Stimulated activated CD4-positive, alpha-beta T cell treated with anti-CD3 and anti-CD28 coated beads, TNF-alpha, amount 100 ng/mL, for 1 hour (primary cell): ENCODE measurements at regions not wholly inside any gene's neighbourhood (a gene's known extent, or its start where the extent isn't known, plus 50 kb on each side); places are given as distances from the start of the nearest gene placed in this dataset.
"Not testable (repeated sequence)": the region's sequence is repeated elsewhere in the genome, so short reads cannot be mapped to it uniquely, and the experiment has no call there.

Source experiments
- DNase-seq, 3 donors: peaks; one replicate each; pipeline ENCODE4 v3.0.0-alpha.2; 2020; ENCODE audit warnings: low read depth in 3 of 3, low spot score in 1 of 3

DNA sequence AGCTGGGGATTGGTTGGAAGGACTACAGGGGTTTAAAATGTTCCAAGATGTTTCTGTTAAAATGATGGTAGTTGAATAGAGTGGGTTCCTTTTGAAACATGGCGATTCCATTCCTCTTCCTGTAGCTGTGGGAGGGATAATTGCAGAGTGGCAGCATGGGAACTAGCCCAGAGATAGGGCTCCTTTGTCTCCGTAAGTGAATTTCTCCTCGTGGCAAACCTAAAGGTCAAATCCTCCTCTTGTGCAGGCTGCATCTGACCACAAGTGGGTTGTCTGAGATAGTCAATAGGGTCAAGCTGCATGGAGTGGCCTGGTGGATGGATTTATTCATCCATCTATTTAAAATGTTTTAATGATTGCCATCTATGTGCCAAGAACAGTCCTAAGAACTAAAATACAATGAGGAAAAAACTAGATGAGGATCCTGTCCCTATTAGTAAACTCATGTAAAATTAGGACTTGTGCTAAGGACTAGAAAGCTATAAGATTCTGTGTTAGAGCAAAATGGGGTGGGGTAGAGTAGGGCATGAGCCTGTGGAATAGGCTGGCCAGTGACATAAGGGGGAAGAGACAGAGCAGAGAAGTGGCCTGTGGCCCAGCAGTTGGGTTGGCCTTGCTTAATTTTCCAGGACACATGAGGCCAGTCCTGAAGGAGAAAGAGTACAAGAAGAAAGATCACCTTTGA is 89.1 kb upstream of the IVNS1ABP start:
- no peak for DNase-seq

GRCh38 chr1:185404907-185405568 is 88.0 kb upstream of the IVNS1ABP start:
- no peak for DNase-seq

DNA sequence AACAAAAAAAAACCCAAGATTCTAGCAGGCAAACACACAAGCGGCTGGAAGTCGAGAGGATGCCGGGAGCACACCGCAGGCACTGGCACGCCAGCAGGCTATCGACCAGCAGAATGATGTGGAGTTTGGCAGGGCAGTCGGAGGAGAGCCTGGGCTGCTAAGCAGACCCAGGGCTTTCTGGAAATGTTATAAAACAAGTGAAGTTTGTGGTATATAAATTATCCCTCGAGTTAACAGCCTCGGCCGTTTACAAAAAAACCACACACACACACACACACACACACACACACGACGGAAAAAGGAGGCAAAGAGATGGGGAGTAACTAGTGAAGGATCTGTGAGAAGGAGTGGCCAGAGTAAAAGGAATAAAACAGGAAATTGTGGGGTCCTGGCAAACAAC is 87.2 kb upstream of the IVNS1ABP start:
- no peak for DNase-seq

GRCh38 chr1:185402930-185403329 is 85.9 kb upstream of the IVNS1ABP start:
- no peak for DNase-seq

DNA sequence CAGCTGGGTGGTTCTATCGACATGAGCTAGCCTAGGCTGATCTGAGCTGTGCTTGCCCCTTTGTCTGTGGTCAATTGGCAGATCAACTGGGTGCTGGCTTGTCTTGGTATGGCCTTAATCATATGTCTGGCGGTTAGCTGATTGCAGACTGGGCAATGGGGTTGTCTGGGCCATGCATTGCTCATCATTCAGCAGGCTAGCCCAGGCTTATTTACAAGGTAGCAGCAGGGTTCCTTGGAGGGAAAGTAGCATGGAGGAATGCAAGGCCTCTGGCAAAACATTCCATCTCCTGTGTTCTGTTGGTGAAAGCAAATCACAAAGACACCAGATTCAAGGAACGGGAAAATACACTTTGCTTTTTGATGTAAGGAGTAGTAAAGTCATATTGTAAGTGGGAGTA is 84.0 kb upstream of the IVNS1ABP start:
- DNase-seq, result no peak

GRCh38 chr1:185400052-185400451 is 83.0 kb upstream of the IVNS1ABP start:
- DNase-seq, result no peak

GRCh38 chr1:185398599-185398998 is 81.6 kb upstream of the IVNS1ABP start:
- no peak for DNase-seq

DNA sequence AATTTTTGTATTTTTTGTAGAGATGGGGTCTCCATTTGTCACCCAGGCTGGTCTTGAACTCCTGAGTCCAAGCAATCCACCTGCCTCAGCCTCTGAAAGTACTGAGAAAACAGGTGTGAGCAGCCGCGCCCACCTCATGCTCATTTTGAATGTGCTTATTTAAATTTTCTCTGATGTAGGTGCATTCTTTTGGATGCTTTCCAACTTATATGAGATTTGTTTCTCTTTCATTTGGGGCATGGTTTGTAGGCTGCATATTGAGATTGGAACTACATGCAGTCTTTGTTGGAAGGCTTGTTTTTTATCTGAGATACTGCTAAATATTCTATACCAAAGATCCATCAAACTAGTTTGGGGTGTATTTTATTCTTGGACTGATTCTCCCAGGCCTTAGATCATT is 81.0 kb upstream of the IVNS1ABP start:
- no peak for DNase-seq

DNA sequence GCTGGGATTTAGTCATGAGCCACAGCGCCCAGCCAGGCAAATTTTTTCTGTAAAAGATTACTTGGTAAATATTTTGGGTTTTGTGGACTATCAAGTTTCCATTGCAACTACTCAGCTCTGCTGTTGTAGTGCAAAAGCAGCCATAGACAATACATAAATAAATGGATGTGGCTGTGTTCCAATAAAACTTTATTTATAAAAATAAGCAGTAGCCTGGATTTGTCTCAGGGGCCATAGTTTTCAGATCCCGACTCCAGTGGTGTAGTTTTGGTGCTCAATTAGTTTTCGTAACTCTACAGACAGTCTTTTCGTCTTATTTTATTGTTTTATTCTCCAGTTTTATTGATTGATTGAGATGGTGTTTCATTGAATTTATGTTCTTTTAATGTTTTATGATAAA is 80.1 kb upstream of the IVNS1ABP start:
- DNase-seq, result no peak

DNA sequence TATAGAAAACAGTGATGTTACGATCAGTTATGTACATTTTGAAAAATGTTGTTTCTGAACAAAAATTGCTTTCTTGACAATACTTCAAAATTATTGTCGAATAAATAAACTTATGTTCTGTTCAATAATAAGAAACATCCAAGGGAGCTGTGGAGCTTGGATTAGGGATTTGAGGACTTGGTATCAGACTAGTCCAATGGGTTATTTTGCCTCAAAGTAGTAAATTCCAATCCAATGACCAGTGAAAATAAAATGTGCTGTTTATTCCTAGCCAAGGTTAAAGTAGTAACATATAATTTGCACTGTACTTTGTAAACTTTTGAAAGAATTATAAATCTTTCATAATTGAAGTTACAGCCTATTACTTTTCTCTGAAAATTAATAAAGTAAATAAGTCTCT is 79.1 kb upstream of the IVNS1ABP start:
- no peak for DNase-seq

DNA sequence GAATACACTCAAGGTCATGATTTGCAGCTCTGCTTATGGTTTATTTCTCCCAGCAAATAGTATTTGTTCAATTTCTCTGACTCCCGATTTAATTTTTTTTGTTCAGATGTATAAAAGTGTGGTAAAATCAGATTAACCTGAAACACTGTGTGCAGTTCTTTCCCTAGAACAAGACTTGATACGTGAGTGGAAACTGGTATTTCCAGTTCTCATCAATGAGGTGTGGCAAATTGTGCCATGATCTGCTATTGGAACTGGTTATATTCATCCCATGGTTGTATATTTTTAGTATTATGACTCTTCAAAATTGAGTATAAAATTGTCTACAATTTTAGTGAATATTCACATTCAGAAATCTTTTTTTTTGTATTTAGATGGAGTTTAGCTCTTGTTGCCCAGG is 76.8 kb upstream of the IVNS1ABP start:
- DNase-seq, result no peak

DNA sequence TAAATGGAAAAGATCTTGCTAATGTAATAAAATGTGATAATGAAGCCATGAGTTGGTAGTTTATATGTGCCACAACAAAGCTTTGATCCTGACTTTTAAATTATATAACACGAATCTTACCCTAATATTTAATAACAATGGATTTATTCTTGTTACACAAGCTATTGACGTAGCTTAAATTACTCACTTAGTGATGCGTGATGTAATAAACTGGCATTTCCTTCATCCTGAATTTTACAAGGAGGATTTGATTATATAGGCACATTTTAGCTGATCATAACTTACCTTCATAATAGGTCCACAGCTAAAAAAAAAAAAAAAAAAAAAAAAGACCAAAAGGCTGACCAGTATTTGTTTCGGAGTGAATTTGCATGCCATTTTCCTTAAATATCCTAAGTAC is 76.2 kb upstream of the IVNS1ABP start:
- no peak for DNase-seq

DNA sequence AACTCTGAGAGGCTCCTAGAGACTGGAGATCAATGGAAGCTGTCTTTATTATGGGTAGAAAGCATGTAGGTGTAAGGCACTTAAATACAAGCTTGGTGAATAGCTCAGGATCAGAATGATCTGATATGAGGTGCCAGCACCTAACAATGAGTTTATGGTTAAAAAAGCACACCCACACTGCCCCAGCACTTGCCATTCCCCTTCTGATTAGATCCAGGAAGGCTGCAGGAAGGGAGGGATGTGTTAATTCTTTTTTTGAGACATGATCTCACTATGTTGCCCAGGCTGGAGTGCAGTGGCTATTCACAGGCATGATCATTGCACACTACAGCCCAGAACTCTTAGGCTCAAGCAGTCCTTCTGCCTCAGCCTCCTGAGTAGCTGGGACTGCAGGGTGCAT is 71.8 kb upstream of the IVNS1ABP start:
- no peak for DNase-seq

DNA sequence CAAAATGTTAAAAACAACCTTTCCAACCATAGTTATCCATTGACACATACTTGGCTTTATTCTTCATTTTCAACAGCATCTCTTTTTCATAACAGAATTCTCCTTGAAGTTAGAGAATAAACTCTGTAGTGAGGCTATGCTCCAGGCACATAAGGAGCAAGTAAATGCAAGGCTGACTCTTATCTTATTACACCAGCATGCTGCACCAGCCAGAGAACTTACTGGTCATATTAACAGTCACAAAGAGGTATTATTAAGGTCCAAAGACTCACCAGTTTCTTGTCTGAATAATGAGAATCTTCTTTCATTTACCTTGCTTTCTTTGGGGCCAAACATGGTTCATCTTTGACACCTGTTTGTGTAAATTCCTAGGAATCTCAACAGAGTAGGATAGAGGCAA is 71.3 kb upstream of the IVNS1ABP start:
- DNase-seq, result no peak

DNA sequence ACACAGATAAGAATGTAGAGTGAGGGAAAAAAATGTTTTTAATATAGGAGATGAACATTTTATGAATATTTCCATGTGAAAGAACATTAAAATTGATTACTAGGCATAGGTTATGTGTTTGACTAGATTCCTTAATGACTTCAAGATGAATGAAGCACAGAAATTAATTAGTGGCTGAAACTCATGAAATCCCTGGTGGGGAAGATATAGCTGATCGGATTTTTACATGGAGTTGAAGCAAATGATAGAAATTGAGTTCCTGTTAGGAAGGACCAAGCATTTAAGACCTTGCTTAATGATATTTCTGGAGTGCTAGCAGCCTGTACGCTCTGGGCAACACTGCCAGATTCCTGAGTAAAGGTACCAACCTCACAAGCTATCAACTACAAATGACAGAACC is 68.9 kb upstream of the IVNS1ABP start:
- no peak for DNase-seq

GRCh38 chr1:185383805-185384204 is 66.8 kb upstream of the IVNS1ABP start:
- DNase-seq, result not testable (repeated sequence)

GRCh38 chr1:185377831-185378230 is 60.8 kb upstream of the IVNS1ABP start:
- DNase-seq, result no peak

DNA sequence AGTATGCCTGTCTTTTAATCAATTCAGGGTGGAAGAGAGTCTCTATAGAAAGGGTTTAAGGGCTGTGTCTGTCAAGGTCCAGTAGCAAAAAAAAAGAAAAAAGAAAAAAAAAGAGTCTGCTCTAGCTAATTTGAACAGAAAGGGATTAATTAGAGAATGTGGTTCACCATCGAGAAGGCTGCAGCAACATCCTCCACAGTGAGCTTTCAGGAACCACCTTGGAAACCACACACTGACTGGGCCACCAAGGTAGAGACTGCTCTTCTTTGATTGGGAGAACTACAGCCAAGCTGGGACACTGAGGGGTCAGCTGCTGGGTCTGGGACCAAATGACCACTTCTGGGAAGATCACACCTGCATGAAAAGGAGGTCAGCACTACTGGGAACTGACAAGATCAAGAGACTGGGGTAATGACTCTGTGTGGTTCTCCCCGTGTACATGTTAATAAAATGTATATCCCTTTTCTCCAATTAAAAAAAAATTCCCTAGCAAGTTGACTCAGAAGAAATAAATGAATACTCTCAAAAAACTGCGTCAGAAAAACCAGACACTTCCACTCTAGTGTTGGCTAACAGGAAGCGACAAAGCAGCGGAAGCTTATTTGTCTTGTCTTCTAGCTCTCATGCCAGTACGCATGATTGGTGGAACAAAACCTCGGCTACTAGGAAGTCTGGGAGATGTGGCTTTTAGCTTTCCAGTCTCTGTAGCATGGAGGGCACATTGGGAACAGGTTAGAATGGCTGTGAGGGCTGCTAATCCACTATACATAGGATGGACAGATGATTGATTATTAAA is 60.0 kb upstream of the IVNS1ABP start:
- DNase-seq, result no peak

GRCh38 chr1:185376288-185376687 is 59.2 kb upstream of the IVNS1ABP start:
- no peak for DNase-seq

DNA sequence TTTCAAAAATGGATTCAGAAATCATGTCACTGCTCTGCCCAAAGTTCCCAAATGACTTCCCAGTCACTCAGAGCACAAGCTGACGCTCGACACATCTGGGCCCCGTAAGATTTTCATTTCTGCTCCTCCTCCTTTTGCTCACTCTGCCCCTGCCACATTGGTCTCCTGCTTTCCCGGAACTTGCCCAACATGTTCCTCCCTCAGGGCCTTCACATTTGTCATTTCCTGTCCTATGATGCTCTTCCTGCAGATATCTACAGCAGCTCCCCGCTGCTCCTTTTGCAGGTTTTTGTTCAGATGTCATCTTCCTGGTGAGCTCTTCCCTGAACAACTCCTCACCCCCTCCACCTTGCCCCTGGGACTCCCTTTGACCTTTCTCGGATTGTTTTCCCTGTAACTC is 58.5 kb upstream of the IVNS1ABP start:
- no peak for DNase-seq

DNA sequence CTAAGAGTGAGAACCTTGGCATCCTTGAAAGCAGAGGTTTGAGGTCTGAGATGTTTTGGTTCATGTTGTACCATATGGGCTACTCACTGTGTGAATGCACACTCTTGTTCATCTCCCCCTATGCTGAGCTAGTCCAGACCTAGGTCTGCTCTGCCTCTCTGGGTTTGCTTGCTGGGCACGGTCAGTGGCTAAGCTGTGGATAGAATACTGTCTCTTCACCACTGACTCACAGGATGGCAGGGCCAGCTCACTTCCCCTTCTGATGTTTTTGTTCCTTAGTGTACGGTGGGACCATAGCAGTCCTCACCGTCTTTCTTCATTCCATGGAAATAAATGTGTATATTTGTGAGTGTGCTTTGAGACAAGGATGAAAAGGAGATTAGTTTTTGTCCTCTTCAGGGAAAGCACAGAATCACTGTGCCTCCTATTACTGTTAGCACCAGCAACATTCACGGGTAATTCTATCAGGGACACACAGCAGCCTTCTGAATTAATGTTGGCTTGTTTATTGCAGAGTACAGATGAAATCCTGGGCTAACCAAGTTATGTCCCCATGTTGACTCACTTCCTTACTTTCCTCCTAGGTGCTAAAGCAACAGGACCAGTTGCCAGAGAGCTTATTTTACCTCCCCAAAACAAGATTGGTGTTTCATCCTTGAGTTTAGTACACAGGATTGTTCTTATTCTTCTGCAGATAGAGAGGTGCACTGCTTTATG is 56.9 kb upstream of the IVNS1ABP start:
- DNase-seq, result no peak

GRCh38 chr1:185369786-185370185 is 52.7 kb upstream of the IVNS1ABP start:
- no peak for DNase-seq
